ENCODE measurements at regions not wholly inside any gene's neighbourhood (a gene's known extent, or its start where the extent isn't known, plus 50 kb on each side); places are given as distances from the start of the nearest gene placed in this dataset.

DNA sequence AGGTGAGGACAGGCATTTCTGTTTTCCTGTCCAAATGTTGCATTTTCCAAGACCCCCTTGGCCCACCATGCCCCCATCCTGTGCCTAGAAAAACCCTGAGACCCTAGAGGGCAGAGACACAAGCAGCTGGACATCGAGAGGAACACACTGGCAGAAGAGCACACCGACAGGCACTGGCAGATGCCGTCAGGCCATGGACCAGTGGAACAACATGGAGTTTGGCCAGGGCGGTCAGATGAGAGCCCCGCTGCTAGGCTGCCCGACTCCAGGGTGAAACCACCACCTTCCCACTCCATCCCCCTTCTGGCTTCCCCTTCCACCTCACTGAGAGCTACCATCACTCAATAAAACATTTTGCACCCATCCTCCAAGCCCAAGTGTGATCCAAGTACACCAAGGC lies 438.4 kb downstream of the SIPA1L2 start:
- Histone ChIP-seq H3K36me3 (no peaks in the 10 kb centered on the region), H3K27me3 (no peaks in the 10 kb centered on the region), H3K4me2 (no peak overlapping the region), H3K79me2 (ENCODE audit: low read depth) (no peaks in the 10 kb centered on the region), H4K20me1 (ENCODE audit: low read depth) (no peaks in the 10 kb centered on the region), H3K4me1 (peaks cover 8% of the 10 kb centered on the region), H3K4me3 (no peak overlapping the region), H3F3A (ENCODE audit: low read depth) (no peaks in the 10 kb centered on the region), H2AFZ (replicated peaks) (no peak overlapping the region), H3K9ac (no peak overlapping the region), H3K9me3 (ENCODE audit: low read depth) (no peaks in the 10 kb centered on the region), H3K27ac (no peak overlapping the region)
- H3K4me3 Mint-ChIP-seq = no peak overlapping the region
- H3K4me1 Mint-ChIP-seq = peaks cover 22% of the 10 kb centered on the region
- TF ChIP-seq CTCF (IDR thresholded peaks at IDR 0.05) (no peak), EZH2 (IDR thresholded peaks at IDR 0.05) (no peak), EZH2phosphoT487 (IDR thresholded peaks at IDR 0.05) (no peak)
- DNase-seq (ENCODE audit: low spot score) = no peak
- no peaks in the 10 kb centered on the region for H3K36me3 Mint-ChIP-seq
- peaks cover 2% of the 10 kb centered on the region for H3K27me3 Mint-ChIP-seq (ENCODE audit: insufficient read depth, low read depth)
- peaks cover 5% of the 10 kb centered on the region for H3K9me3 Mint-ChIP-seq
- H3K27ac Mint-ChIP-seq = no peak overlapping the region

- Mint-ChIP-seq H3K27me3 (ENCODE audit: insufficient read depth, low read depth) (peaks cover 6% of the 10 kb centered on the region), H3K4me1 (peaks cover 22% of the 10 kb centered on the region), H3K9me3 (peaks cover 3% of the 10 kb centered on the region), H3K27ac (no peak overlapping the region), H3K4me3 (no peak overlapping the region), H3K36me3 (no peaks in the 10 kb centered on the region)
- Histone ChIP-seq H3K79me2 (ENCODE audit: low read depth) (no peaks in the 10 kb centered on the region), H3F3A (ENCODE audit: low read depth) (no peaks in the 10 kb centered on the region), H3K27me3 (no peaks in the 10 kb centered on the region), H3K4me2 (no peak overlapping the region), H3K9ac (no peak overlapping the region), H3K27ac (no peak overlapping the region), H3K4me1 (peaks cover 8% of the 10 kb centered on the region), H3K4me3 (no peak overlapping the region), H3K9me3 (ENCODE audit: low read depth) (no peaks in the 10 kb centered on the region), H2AFZ (replicated peaks) (no peak overlapping the region), H3K36me3 (no peaks in the 10 kb centered on the region), H4K20me1 (ENCODE audit: low read depth) (no peaks in the 10 kb centered on the region)
- TF ChIP-seq EZH2 (IDR thresholded peaks at IDR 0.05) (no peak), EZH2phosphoT487 (IDR thresholded peaks at IDR 0.05) (no peak), CTCF (IDR thresholded peaks at IDR 0.05) (no peak)
- DNase-seq (ENCODE audit: low spot score) = no peak
These were observed 441.6 kb downstream of the SIPA1L2 start for GRCh38 chr1:232188318-232188717.

GRCh38 chr1:232186931-232187330 lies 443.0 kb downstream of the SIPA1L2 start:
- H3K9ac ChIP-seq = no peak overlapping the region
- H3K4me2 ChIP-seq = no peak overlapping the region
- TF ChIP-seq EZH2 (IDR thresholded peaks at IDR 0.05) (no peak), CTCF (IDR thresholded peaks at IDR 0.05) (no peak), EZH2phosphoT487 (IDR thresholded peaks at IDR 0.05) (no peak)
- H3K27me3 ChIP-seq = no peaks in the 10 kb centered on the region
- no peaks in the 10 kb centered on the region for H3K79me2 ChIP-seq (ENCODE audit: low read depth)
- H3K9me3 ChIP-seq (ENCODE audit: low read depth) = no peaks in the 10 kb centered on the region
- no peaks in the 10 kb centered on the region for H3F3A ChIP-seq (ENCODE audit: low read depth)
- Mint-ChIP-seq H3K27me3 (ENCODE audit: insufficient read depth, low read depth) (peaks cover 4% of the 10 kb centered on the region), H3K4me1 (peaks cover 22% of the 10 kb centered on the region), H3K36me3 (no peaks in the 10 kb centered on the region), H3K9me3 (no peaks in the 10 kb centered on the region), H3K4me3 (no peak overlapping the region), H3K27ac (no peak overlapping the region)
- H4K20me1 ChIP-seq (ENCODE audit: low read depth) = no peaks in the 10 kb centered on the region
- no peak for DNase-seq (ENCODE audit: low spot score)
- no peak overlapping the region for H3K27ac ChIP-seq
- H3K36me3 ChIP-seq = no peaks in the 10 kb centered on the region
- H2AFZ ChIP-seq (replicated peaks) = no peak overlapping the region
- peaks cover 8% of the 10 kb centered on the region for H3K4me1 ChIP-seq
- no peak overlapping the region for H3K4me3 ChIP-seq
